ENCODE measurements at regions not wholly inside any gene's neighbourhood (a gene's known extent, or its start where the extent isn't known, plus 50 kb on each side); places are given as distances from the start of the nearest gene placed in this dataset.

DNA sequence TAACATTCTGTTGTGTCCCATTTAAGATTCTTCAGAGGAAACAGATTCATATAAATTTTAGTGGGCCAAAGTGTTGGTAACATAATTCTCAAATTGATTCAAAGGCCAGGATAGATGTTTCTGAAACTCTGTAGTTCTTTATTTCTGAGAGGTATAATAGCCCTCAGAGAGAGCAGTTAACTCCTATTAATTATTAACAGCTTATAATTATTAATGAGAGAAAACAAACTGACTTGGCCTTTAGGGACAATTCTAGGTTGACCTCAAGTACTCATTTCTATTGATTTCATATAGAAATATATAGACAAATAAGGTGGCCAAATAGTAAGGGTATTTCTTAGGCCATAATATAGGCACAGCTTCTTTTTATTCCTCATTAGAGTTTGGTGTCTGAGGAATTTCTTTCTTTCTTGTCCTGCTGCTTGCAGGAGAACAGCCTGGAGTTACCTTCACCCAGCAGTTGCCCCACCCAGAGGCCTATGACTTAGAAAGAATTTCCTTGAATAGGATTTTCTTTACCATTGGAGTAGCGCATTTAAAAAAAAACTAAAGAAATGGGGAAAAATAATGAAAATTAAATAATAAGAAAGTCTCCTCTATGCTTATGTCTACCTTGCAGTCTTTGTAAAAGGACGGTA lies 1430.1 kb upstream of the SPRY2 start:
- Mint-ChIP-seq H3K27me3 (no peaks in the 10 kb centered on the region), H3K4me3 (no peak overlapping the region), H3K27ac (ENCODE audit: low read depth) (no peak overlapping the region), H3K9me3 (peaks cover 4% of the 10 kb centered on the region), H3K36me3 (ENCODE audit: insufficient read depth) (no peaks in the 10 kb centered on the region), H3K4me1 (no peaks in the 10 kb centered on the region)
- ATAC-seq (replicated peaks; ENCODE audit: extremely low read depth, poor library complexity, severe bottlenecking) = no peak
- no peak for DNase-seq (ENCODE audit: low spot score in 2 of 2)

DNA sequence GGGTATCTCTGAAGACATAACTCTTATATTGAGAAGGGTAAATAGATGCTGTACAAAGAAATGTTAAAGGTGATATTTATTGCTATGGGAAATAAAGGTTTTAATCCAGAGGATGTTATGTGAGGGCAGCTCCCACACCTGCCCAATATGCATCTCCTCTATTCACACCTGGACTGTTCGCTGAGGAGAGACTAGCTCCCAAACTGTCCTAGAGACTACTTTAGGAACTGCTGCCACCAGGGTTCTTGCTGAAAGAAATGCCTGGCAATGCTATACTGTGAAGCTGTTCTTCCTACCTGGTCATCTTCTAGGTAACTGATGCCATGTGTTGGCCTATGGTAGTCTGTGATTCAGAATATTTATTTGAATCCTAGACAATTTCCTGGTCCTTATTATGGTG lies 1421.5 kb upstream of the SPRY2 start:
- no peak for DNase-seq (ENCODE audit: low spot score in 2 of 2)
- H3K4me3 Mint-ChIP-seq = no peak overlapping the region
- H3K27me3 Mint-ChIP-seq = no peaks in the 10 kb centered on the region
- H3K9me3 Mint-ChIP-seq = peaks cover 19% of the 10 kb centered on the region
- no peak overlapping the region for H3K27ac Mint-ChIP-seq (ENCODE audit: low read depth)
- H3K36me3 Mint-ChIP-seq (ENCODE audit: insufficient read depth) = no peaks in the 10 kb centered on the region
- no peak for ATAC-seq (replicated peaks; ENCODE audit: extremely low read depth, poor library complexity, severe bottlenecking)
- H3K4me1 Mint-ChIP-seq = no peaks in the 10 kb centered on the region

GRCh38 chr13:81760316-81760715 lies 1419.4 kb upstream of the SPRY2 start:
- Mint-ChIP-seq H3K4me1 (no peaks in the 10 kb centered on the region), H3K27me3 (no peaks in the 10 kb centered on the region), H3K27ac (ENCODE audit: low read depth) (no peak overlapping the region), H3K4me3 (no peak overlapping the region), H3K9me3 (peaks cover 17% of the 10 kb centered on the region), H3K36me3 (ENCODE audit: insufficient read depth) (no peaks in the 10 kb centered on the region)
- ATAC-seq (replicated peaks; ENCODE audit: extremely low read depth, poor library complexity, severe bottlenecking) (no peak), DNase-seq (ENCODE audit: low spot score in 2 of 2) (no peak)

DNA sequence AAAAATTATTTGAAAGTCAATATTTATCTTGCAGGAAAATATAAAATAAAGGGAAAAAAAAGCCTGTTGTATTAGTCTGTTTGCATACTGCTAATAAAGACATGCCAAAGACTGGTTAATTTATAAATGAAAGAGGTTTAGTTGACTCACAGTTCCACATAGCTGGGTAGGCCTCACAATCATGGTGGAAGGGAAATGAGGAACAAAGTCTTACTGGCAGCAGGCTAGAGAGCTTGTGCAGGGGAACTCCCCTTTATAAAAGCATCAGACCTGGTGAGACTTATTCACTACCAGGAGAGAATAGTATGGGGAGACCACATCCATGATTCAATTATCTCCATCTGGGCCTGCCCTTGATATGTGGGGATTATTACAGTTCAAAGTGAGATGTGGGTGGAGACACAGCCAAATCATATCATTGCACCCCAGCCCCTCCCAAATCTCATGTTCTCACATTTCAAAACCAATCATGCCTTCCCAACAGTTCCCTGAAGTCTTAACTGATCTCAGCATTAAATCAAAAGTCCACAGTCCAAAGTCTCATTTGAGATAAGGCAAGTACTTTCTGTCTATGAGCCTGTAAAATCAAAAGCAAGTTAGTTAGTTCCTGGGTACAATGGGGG lies 1416.5 kb upstream of the SPRY2 start:
- Mint-ChIP-seq H3K4me1 (no peaks in the 10 kb centered on the region), H3K4me3 (no peak overlapping the region), H3K9me3 (peaks cover 25% of the 10 kb centered on the region), H3K27me3 (no peaks in the 10 kb centered on the region), H3K27ac (ENCODE audit: low read depth) (no peak overlapping the region), H3K36me3 (ENCODE audit: insufficient read depth) (no peaks in the 10 kb centered on the region)
- ATAC-seq (replicated peaks; ENCODE audit: extremely low read depth, poor library complexity, severe bottlenecking) (no peak), DNase-seq (ENCODE audit: low spot score in 2 of 2) (no peak)

- Mint-ChIP-seq H3K36me3 (ENCODE audit: insufficient read depth) (no peaks in the 10 kb centered on the region), H3K4me1 (no peaks in the 10 kb centered on the region), H3K27ac (ENCODE audit: low read depth) (no peak overlapping the region), H3K4me3 (no peak overlapping the region), H3K9me3 (peaks cover 11% of the 10 kb centered on the region), H3K27me3 (no peaks in the 10 kb centered on the region)
- ATAC-seq (replicated peaks; ENCODE audit: extremely low read depth, poor library complexity, severe bottlenecking) (no peak), DNase-seq (ENCODE audit: low spot score in 2 of 2) (no peak)
Observed at GRCh38 chr13:81745391-81745790, 1404.5 kb upstream of the SPRY2 start.

DNA sequence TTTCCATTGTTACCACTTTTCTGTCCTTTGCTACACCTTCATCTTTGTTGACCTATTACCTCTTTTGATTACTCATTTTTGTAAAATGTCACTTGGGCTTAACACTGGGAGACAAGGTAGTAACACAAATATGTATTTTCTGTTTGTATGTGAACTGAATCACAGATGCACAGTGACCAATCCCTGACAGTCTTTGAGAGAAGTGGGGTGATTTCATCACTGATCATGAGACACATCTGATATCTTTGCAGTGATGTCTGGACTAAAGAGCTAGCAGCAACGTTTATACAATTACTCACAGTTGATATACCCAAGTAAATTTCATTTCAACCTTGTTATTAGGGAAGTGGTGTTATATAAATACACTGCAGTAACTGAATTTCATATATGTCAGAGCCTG lies 1397.4 kb upstream of the SPRY2 start:
- peaks cover 13% of the 10 kb centered on the region for H3K9me3 Mint-ChIP-seq
- no peak for ATAC-seq (replicated peaks; ENCODE audit: extremely low read depth, poor library complexity, severe bottlenecking)

GRCh38 chr13:81726037-81726726 lies 1385.3 kb upstream of the SPRY2 start:
- ATAC-seq (replicated peaks; ENCODE audit: extremely low read depth, poor library complexity, severe bottlenecking) = no peak
- no peaks in the 10 kb centered on the region for H3K27me3 Mint-ChIP-seq

More for the DNA sequence above, 1397.4 kb upstream of the SPRY2 start:
- Mint-ChIP-seq H3K27ac (ENCODE audit: low read depth) (no peak overlapping the region), H3K4me1 (no peaks in the 10 kb centered on the region), H3K27me3 (no peaks in the 10 kb centered on the region), H3K36me3 (ENCODE audit: insufficient read depth) (no peaks in the 10 kb centered on the region), H3K4me3 (no peak overlapping the region)
- DNase-seq (ENCODE audit: low spot score in 2 of 2) = no peak

DNA sequence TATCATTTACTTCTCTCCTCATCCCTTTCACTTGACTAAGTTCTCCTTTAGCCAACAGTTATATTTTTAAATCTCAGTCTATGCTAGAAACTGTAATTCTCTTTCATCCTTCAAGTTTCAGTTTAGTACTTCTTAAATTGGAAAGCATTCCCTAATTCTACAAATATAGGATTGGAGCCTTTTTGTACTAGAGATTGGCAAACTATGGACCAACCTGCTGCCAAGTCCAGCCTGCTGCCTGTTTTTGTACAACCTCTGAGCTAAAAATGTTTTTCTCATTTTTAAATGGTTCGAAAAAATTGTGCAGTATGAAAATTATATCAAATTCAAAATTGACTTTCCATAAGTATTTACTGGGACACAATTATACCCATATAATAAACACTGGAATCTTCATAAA lies 1381.5 kb upstream of the SPRY2 start:
- H3K27me3 Mint-ChIP-seq = no peaks in the 10 kb centered on the region

More at GRCh38 chr13:81726037-81726726, 1385.3 kb upstream of the SPRY2 start:
- peaks cover 24% of the 10 kb centered on the region for H3K9me3 Mint-ChIP-seq
- no peak overlapping the region for H3K27ac Mint-ChIP-seq (ENCODE audit: low read depth)
- no peak overlapping the region for H3K4me3 Mint-ChIP-seq
- no peak for DNase-seq (ENCODE audit: low spot score in 2 of 2)
- H3K36me3 Mint-ChIP-seq (ENCODE audit: insufficient read depth) = no peaks in the 10 kb centered on the region
- no peaks in the 10 kb centered on the region for H3K4me1 Mint-ChIP-seq

GRCh38 chr13:81721400-81721799 lies 1380.5 kb upstream of the SPRY2 start:
- no peaks in the 10 kb centered on the region for H3K27me3 Mint-ChIP-seq
- DNase-seq (ENCODE audit: low spot score in 2 of 2) (no peak), ATAC-seq (replicated peaks; ENCODE audit: extremely low read depth, poor library complexity, severe bottlenecking) (no peak)
- no peak overlapping the region for H3K4me3 Mint-ChIP-seq
- H3K27ac Mint-ChIP-seq (ENCODE audit: low read depth) = no peak overlapping the region
- no peaks in the 10 kb centered on the region for H3K36me3 Mint-ChIP-seq (ENCODE audit: insufficient read depth)
- peaks cover 12% of the 10 kb centered on the region for H3K9me3 Mint-ChIP-seq
- H3K4me1 Mint-ChIP-seq = no peaks in the 10 kb centered on the region

More for the DNA sequence above, 1381.5 kb upstream of the SPRY2 start:
- H3K36me3 Mint-ChIP-seq (ENCODE audit: insufficient read depth) = no peaks in the 10 kb centered on the region
- no peak overlapping the region for H3K4me3 Mint-ChIP-seq
- peaks cover 18% of the 10 kb centered on the region for H3K9me3 Mint-ChIP-seq
- no peaks in the 10 kb centered on the region for H3K4me1 Mint-ChIP-seq
- no peak for DNase-seq (ENCODE audit: low spot score in 2 of 2)
- no peak overlapping the region for H3K27ac Mint-ChIP-seq (ENCODE audit: low read depth)
- no peak for ATAC-seq (replicated peaks; ENCODE audit: extremely low read depth, poor library complexity, severe bottlenecking)

DNA sequence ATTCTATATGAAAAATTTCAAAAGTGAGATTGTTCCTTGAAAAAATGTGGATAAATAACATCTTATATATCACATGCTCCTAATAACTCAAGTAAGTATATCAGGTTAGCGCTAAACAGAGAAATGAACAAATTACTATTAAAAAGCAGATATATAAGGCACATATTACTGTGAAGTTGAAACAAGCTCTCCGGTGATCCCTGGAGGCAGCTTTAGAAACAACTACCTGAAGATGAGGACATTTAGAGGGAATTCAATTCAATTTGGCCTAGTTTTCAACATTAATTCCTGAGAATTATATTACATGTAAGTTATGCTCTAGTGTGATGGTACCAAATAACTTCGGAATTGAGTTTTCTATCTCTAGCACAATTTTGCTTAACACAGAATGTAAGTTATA lies 1373.6 kb upstream of the SPRY2 start:
- H3K4me1 Mint-ChIP-seq = no peaks in the 10 kb centered on the region
- H3K4me3 Mint-ChIP-seq = no peak overlapping the region
- peaks cover 20% of the 10 kb centered on the region for H3K9me3 Mint-ChIP-seq
- no peak for DNase-seq (ENCODE audit: low spot score in 2 of 2)
- no peak overlapping the region for H3K27ac Mint-ChIP-seq (ENCODE audit: low read depth)
- no peaks in the 10 kb centered on the region for H3K36me3 Mint-ChIP-seq (ENCODE audit: insufficient read depth)
- no peak for ATAC-seq (replicated peaks; ENCODE audit: extremely low read depth, poor library complexity, severe bottlenecking)
- H3K27me3 Mint-ChIP-seq = no peaks in the 10 kb centered on the region

DNA sequence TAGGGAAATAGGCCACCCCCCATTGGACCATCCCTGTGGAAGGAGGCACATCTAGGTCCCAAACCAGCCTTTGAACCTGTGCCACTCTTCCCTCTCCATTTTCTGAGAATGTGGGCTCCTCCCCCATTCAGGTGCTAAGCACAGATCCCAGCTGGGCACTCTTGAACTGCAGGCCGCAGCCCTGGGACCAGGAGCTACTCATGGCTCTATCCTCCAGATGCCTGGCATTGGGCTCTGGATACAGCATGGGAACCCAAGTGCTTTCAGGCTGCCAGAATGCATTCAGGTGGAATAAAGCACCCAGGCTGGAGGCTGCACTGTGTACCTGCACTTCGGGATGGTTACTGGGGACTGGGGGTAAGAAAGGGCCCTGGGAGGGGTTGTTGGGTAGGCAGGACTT lies 1372.3 kb upstream of the SPRY2 start:
- Mint-ChIP-seq H3K27ac (ENCODE audit: low read depth) (no peak overlapping the region), H3K4me3 (no peak overlapping the region), H3K27me3 (no peaks in the 10 kb centered on the region), H3K9me3 (peaks cover 23% of the 10 kb centered on the region), H3K4me1 (no peaks in the 10 kb centered on the region), H3K36me3 (ENCODE audit: insufficient read depth) (no peaks in the 10 kb centered on the region)
- ATAC-seq (replicated peaks; ENCODE audit: extremely low read depth, poor library complexity, severe bottlenecking) (no peak), DNase-seq (ENCODE audit: low spot score in 2 of 2) (no peak)

- H3K36me3 Mint-ChIP-seq (ENCODE audit: insufficient read depth) = no peaks in the 10 kb centered on the region
- no peak for DNase-seq (ENCODE audit: low spot score in 2 of 2)
- peaks cover 10% of the 10 kb centered on the region for H3K9me3 Mint-ChIP-seq
- H3K4me3 Mint-ChIP-seq = no peak overlapping the region
- H3K27ac Mint-ChIP-seq (ENCODE audit: low read depth) = no peak overlapping the region
- no peak for ATAC-seq (replicated peaks; ENCODE audit: extremely low read depth, poor library complexity, severe bottlenecking)
- H3K27me3 Mint-ChIP-seq = no peaks in the 10 kb centered on the region
- no peaks in the 10 kb centered on the region for H3K4me1 Mint-ChIP-seq
Observed at GRCh38 chr13:81697826-81698225, 1356.9 kb upstream of the SPRY2 start.

GRCh38 chr13:81686877-81687276 lies 1346.0 kb upstream of the SPRY2 start:
- Mint-ChIP-seq H3K27ac (ENCODE audit: low read depth) (no peak overlapping the region), H3K27me3 (no peaks in the 10 kb centered on the region), H3K9me3 (peaks cover 25% of the 10 kb centered on the region), H3K4me3 (no peak overlapping the region), H3K36me3 (ENCODE audit: insufficient read depth) (no peaks in the 10 kb centered on the region), H3K4me1 (no peaks in the 10 kb centered on the region)
- ATAC-seq (replicated peaks; ENCODE audit: extremely low read depth, poor library complexity, severe bottlenecking) = no peak
- DNase-seq (ENCODE audit: low spot score in 2 of 2) = no peak
